ENCODE measurements at regions not wholly inside any gene's neighbourhood (a gene's known extent, or its start where the extent isn't known, plus 50 kb on each side); places are given as distances from the start of the nearest gene placed in this dataset.

DNA sequence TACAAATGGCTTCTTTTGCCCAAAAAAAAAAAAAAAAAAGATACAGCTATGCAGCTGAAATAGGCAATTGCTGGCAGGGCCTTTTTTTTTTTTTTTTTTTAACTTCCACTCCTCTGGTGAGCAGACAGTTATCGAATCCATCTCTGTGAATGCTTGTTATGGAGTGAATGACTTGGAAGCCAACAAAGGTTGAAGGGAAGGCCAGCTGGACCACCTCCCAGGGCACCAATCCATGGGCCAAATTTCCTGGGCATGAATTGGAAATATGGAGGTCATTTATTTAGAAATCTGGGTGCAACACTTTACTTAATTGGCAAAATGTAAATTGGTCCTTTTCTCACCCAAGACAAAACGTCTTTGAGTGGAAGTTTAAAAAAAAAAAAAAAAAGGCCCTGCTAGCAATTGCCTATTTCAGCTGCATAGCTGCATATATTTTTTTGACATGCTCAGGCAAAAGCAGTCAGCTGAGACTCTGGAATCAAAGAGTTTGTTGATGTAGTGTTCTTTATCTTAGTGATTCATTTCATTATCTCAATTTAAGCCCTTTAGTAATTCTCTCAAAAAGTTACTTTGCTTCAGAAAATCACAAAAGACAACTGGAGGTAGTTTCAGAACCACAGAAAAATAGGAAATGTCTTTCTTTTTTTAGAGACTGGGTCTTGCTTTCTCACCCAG, 392.2 kb upstream of the KLF4 start:
- DNase-seq: no peak

DNA sequence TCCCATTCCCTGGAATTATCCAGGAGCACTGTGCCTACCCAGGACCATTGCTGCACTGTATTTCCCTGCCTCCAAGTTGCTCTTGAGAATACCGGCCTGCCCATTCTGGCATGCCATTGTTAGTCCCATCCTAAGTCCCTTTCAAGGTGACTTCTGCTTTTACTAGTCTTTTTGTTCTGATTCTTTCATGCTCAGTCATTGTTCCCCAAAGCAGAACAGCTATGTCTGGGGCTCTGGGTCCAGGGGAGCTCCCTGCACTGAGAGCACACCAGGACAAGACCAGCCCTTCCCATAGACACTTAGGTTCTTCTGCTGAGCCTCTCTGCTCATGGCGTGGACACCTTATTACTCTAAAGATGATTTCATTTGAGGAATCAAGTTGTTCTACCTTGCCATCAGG, 388.9 kb upstream of the KLF4 start:
- DNase-seq: no peak

DNA sequence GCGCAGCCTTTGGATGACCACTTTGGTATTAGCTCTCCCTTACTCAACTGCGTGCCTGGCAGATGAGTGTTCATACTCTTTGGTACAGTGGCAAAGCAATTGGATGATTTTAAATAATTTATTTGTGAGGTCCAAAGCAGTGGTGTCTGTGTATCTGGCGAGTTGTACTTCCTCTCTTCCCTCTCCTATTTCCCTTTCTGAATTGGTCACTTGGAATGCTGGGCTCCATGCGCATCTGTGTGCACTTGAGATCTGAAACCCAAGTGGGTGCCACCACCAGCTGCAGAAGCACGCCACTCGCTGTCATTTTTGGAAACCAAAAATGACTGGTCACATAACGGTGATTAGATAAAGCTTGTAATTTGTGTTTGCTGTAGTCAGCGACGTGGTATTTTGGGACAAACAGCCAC, 386.0 kb upstream of the KLF4 start:
- no peak for DNase-seq

DNA sequence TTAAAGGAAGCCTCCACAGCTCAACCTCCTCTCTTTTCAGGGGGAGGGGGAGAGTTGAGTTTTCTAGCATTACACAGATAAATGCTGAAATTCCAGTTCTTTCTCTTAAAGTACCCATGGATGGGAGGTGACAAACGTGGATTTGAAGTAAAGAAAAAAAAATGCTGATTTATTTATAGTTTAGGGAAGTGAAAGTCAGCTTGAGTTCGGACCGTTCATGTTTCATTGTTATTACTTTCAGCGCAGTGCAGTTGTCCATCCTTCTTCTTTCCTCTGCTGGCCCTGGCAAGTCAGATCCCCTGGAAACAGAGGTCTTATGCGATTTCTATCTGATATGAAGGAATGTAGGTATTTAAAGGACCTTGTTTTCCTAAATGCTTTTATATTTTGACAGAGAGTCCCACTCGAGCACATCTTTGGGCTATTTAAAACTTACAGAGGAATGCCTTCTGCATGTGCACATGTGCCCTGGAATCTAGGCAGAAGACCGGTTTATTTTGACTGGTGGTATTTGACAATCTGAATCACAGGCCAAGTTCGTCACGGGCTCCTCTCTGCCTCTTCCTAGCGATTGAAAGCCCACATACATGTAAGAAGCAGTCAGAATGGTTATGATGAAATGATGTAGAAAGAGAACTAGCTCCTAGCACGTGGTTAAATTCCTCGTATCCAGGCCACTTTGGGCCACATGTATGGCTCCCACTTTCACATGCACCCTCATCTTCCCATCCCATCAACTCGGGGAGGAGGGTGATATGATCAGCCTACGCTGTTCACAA, 385.2 kb upstream of the KLF4 start:
- DNase-seq: no peak

DNA sequence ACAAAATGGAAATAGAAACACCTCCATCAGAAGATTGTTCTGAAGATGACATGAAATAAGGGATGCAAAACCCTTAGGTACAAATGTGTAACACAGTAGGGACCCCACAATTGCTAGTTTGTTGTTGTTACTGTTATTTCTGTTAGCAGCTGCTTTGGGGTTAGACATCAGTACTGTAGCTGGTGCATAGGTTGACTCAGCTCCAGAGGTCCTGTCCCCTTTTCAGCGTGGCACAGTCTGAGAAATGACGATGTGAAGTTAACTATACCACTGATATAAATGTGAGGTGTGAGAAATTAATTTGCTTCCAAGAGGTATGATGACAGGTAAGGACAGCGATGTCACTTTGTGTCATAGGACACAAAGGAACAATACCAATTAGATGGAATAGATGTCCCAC, 384.6 kb upstream of the KLF4 start:
- DNase-seq: no peak

DNA sequence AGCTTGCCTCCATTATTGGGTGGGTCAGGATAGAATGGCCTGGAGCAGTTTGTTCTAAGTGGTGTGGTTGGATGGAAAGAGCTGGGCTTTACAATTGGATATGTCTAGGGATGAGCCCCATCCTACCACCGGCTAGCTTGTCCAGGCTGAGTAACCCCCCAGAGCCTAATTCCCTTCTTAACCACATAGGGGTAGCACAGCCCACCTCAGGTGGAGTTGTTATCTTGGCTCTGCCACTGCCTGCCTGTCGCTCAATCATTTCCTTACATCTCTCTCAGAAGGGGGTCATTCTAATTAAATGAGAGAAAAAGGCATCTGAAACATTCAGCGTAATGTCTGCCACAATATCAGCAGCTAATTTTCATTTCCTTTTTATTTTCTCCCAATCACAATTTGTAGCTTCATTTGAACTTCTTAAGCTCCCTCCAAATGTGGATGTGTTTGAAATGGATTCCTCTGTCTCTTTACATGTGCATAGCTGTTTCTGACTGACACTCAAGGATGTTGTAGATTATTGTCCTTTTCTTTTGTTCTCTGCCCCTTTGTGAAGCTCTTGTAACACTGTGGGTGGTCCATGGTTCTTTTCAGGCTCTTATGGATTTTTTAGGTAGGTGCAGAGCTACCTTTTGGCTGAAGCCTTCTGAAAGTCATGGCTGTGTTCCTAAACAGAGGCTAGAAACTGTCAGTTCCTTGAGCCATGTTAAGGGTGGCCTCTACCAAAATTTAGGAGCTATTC, 383.1 kb upstream of the KLF4 start:
- DNase-seq: no peak

DNA sequence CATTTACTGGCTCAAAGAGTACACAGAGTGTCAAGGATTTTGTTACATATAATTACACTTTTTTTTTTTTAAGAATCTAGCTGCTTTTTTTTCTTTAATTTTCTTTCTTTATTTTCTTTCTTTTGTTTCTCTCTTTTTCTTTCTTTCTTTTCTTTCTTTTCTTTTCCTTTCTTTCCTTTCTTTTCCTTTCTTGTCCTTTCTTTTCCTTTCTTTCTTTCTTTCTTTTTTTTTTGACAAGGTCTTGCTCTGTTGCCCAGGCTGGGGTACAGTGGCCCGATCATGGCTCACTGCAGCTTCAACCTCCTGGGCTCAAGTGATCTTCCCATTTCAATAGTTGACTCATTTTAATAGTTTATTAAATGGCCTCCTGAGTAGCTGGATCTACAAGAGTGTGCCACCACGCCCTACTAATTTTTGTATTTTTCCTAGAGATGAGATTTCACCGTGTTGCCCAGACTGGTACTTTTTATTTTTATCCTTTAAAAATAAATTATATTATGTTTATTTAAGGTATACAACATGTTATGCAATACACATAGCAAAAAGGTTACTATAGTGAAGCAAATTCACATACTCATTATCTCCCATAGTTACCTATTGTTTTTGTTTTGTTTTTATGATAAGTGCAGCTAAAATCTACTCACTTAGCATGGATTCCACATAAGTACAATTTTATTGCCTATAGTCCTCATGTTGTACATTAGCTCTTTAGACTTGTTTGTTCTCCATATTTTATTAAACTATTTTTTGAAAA, 381.5 kb upstream of the KLF4 start:
- DNase-seq: no peak

DNA sequence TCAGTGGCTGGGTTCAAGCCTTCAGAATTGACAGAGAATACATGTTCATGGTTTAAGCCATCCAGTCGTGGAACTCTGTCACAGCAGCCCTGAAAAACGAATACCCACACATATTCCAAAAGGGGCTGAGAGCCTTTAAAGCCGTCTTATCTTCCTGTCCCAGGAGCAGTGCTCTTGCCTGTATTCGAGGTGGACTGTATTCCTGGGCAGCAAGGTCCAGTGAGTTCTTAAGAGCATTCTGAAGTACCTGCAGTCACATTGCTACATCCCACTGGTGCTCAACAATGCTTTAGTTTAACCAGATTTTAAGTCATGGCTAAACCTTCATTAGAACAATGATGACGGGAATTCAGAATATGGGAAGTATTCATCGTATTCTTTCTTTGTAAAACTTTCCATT, 380.7 kb upstream of the KLF4 start:
- no peak for DNase-seq

DNA sequence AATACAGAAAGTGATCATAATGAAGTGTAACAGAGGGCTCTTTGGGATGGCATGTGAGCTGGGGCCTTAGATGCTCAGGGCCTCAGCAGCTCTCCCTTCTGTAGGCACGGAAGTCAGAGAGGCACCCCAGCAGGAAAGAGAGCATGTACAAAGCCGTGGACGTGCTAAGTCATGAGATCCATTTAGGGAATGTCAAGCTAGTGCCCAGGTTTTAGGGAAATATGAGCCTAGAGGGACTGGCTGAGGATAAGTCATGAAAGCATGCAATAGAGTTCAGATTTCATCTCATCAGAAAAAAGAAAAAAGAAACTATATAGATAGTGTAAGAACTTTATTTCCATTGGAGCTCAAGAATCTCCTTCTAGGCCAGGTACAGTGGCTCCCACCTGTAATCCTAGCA, 379.5 kb upstream of the KLF4 start:
- no peak for DNase-seq

DNA sequence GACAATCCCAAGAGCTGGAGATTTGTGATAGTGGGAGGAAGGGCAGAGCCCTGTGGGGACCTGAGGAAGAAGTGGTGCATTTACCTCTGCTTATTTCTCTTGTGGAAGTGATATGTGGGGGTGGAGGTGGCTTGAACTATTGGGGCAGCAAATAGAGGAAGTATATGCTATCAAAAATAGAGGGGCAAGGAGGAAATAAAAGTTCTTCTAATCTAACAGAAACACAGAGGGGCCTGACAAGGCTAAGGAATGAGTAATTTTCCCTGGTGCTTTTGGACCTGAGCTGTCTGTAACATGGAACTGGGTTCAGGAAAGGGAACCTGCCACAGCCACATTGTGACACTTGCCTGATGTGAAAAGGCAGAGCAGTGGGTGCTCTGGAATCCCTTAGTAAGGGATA, 378.6 kb upstream of the KLF4 start:
- no peak for DNase-seq

DNA sequence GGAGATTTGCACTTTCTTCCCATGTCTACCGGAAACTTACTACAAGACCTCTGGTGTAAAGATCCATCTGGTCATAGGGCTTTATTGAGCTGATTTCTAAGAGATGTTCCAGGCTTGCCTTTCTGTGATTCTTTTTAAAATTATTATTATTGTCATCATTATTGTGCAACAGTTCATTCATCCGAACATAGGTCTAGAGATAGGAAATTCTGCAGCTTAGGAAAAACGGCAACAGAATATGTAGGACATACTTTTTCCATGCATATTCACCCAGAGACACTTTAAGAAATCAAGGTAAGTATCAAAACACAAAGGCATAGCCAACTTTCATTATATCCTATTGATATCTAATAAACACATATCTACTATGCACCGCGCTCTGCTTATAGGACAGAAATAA, 378.2 kb upstream of the KLF4 start:
- no peak for DNase-seq

DNA sequence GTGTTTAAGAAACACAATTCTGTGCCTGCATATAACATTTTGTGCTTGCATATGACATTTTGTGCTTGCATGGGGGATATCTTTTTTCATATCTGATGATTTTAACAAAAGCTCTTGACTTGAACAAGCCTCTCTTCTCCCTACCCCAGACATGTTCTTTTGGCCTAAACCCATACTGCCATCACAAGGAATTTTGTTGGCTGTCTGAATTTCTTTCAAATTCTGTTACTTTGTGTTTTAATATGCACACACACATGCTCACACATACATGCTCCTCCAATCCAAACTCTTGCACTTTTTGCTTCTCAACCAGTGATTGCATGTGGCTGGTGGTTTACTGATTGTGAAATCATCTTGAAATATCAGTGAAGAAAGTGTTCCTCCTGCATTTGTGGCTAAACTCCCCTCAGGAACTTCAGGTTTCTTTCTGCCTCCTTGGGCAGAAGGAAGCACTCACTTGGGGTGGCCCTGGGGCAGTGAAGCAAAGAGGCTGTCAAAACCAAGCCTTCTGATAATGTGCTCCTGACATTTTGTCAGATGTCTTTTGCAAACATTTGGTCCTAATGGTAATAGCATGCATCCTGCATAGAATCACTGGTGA, 377.2 kb upstream of the KLF4 start:
- DNase-seq: no peak

DNA sequence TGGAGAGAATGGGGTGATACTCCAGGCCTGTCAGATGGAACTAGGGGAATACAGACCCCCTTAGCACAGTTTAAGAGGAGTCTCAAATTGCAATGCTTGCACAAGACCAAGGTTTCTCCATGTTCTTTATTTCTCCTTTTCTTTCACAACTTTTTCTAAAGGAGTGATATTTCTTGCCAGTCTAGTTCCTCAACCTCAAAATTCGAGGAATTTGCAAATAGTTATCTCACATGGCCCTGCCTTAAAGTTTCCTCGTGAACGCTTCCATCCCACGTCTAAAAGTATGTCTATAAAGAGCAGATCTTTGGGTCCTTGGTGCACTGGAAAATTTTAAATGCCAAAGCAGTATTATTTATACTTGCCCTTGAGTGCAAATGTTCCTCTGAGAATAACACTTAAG, 373.8 kb upstream of the KLF4 start:
- DNase-seq: no peak

DNA sequence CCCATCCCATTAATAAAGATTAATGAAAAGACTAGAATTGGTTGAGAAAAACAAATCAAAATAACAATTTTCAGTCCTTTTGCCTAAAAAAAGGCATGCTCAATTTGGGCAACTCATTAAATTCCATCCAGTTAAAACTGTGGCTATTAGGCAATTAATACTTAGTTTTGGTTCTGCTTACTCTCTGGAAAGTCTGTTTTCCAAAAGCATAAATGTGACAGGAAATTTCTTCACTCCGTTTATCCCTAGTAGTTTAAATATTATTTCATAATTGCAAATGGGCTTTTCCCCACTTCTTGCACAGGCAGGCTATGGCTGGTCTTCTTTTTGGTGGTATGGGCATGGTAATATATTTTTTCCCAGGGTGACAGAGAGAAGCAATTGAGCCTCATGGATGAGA, 373.3 kb upstream of the KLF4 start:
- no peak for DNase-seq

DNA sequence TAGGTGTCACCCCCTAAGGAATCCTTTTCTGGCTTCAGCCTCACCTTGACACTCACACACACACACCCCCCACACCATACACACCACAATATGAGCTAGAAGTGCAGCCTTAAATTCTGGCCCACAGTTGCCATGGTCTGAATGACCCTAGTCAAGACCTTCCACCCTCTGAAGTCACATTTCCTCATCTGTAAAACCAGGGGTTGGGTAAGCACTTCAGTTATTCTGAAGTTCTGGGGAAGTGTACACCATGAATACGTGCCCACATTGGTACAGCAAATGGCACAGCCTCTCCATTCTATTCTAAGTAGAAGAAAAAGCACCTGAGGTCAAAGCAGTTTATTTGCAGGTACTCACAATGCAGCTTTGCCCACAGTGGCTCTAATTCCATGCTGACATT, 372.8 kb upstream of the KLF4 start:
- DNase-seq: no peak

DNA sequence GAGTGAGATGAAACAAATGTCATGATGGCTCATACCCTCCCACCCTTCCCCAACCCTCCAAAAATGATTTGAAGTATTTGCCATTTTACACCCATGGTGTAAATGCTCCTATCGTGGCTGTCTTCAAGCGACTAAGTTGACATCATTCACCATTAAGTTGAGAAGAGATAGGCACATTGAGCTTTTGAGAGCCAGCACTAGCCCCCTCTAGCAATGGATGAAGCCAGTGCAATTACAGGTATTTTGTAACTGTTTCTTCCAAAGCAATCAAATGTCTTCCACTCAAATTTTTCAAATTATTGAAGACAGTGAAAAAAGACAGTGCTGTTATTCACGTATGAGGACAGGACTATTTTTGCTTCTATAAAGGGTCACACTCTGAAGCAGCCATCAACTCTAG, 371.5 kb upstream of the KLF4 start:
- DNase-seq: no peak

DNA sequence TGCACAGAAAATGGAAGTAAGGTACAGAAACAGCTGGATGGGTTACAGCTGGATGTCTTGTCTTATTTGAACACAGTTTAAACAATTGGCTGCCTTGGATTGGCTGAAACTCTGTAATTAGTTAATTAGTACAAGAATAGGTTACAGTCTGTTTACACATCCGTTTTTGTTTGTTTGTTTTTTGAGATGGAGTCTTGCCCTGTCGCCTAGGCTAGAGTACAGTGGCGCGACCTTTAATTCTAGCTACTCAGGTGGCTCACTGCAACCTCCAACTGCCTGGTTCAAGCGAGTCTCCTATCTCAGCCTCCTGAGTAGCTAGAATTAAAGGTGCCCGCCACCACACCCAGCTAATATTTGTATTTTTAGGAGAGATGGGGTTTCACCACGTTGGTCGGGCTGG, 368.7 kb upstream of the KLF4 start:
- DNase-seq: no peak

DNA sequence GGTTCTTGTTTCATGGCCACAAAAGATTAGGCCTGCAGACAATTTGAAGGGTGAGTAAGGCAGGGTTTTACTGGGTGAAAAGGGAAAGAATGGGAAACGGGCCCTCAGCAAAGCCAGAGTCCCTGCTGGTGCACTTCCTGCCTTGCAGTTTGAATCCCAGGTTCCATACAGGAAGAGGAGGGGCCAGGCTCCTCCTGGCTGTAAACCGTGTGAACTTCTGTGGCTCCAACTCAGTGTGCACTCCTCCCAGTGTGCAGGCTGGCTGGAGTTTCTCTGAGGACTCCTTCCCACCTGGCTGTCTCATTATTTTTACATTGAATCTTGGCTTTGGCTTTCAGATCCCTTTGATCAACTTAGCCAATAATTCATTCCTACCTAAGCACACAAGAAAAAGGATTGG, 367.1 kb upstream of the KLF4 start:
- no peak for DNase-seq

DNA sequence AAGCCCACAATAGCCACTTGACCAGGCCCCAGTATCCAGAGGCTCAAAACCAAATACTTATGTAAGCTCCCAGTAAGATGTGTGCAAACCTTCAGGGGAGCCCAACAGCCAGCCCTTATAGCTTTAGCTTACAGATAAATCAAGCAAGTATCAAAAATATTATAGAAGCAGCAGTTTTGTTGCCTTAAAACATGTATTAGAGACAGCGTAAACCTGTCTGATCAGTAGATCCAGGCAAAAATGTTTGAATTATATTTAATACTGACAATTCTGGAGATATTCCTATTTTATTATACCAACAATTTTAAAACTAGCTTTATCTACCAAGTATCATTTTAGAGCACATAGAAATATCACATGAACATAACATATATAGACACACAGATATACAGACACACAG, 365.6 kb upstream of the KLF4 start:
- DNase-seq: no peak

DNA sequence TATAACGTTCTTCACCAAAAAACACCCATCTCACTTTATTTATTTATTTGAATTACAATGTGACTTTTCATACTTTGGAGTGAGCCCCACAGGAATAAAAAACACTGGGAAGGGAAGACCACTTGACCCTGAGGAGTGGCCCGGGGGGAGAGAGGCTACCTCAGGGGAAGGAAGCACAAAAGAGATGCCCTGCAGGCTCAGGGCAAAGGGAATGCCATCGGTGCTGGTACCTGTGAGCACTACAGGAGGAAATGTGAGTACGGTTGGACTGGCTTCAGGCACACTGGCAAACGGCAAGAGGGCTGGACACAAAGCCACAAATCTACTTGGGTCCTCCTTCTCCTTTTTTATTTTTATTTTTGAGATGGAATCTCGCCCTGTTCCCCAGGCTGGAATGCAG, 363.9 kb upstream of the KLF4 start:
- DNase-seq: no peak

DNA sequence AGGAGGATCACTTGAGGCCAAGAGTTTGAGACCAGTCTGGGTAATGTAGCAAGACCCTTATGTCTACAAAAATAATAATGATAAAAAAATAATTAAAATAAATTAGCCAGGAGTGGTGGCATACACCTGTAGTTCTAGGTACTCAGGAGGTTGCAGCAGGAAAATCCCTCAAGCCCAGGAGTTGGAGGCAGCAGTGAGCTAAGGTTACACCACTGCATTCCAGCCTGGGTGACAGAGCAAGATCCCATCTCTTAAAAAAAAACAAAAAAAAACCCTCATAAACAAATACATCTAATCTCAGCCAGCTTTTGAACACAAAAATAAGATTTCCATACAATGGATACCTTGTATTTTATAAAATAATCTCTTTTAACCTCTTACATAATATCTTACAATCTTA, 363.3 kb upstream of the KLF4 start:
- DNase-seq: no peak

DNA sequence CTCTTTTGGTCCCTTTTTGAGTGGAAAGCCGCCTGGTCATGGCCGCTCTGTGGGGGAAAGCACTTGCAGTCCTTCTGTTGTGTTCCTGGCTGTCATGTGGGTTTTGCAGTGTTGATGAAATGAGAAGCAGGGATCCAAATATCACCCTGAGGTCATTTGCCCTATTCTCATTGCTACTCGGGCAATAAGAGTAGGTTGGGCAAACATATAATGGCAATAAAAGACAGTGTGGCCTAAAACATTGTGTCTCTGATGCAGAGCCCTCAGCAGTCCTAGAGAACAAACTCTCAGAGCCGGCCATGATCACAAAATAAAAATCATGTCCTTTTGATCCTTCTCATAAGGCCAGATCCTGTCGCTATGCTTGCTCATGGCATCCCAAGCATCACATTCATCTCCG, 361.1 kb upstream of the KLF4 start:
- DNase-seq: no peak

All from CD4-positive, alpha-beta T cell treated with Interleukin-12 subunit alpha and Interleukin-12 subunit beta, for 1 hour (primary cell).